HAP-1 (cell line): ENCODE measurements at regions not wholly inside any gene's neighbourhood (a gene's known extent, or its start where the extent isn't known, plus 50 kb on each side); places are given as distances from the start of the nearest gene placed in this dataset.

Source experiments
- DNase-seq, 2 experiments: peaks; one replicate each; pipeline ENCODE4 v3.0.0-alpha.2; 2016 to 2020; ENCODE audit warnings: low spot score in 2 of 2
- H3K27me3 ChIP-seq: fragments of 250-450 bp; sonication (Bioruptor Pico); 2 replicates; pipeline ENCODE4 v1.5.1; 2020; ENCODE audit warnings: low read depth, mild to moderate bottlenecking, moderate library complexity
- H3K36me3 ChIP-seq: fragments of 250-450 bp; sonication (Bioruptor Pico); replicated peaks from 2 replicates; pipeline ENCODE4 v1.5.1; 2020; ENCODE audit warnings: mild to moderate bottlenecking
- H3K4me1 ChIP-seq: fragments of 250-450 bp; sonication (Bioruptor Pico); 2 replicates; pipeline ENCODE4 v1.5.1; 2020; ENCODE audit warnings: mild to moderate bottlenecking
- H3K4me3 ChIP-seq: fragments of 250-450 bp; sonication (Bioruptor Pico); 2 replicates; pipeline ENCODE4 v1.5.1; 2020; ENCODE audit warnings: mild to moderate bottlenecking, moderate library complexity
- H3K9me3 ChIP-seq: fragments of 250-450 bp; sonication (Bioruptor Pico); 2 replicates; pipeline ENCODE4 v1.5.1; 2020; ENCODE audit warnings: mild to moderate bottlenecking, moderate library complexity
- in situ Hi-C: fragments of 300-500 bp; cut with MboI; formaldehyde crosslinking; loops from 3 replicates; pipeline ENCODE4 v1.14.3; 2020; ENCODE audit warnings: low sequenced_read_pairs, inconsistent platforms, mixed read lengths

- in situ Hi-C loops, result no loop called here
- H3K4me1 ChIP-seq, result peaks cover 6% of the 10 kb centered on the region
- no peak for DNase-seq
Observed at GRCh38 chr3:127137757-127138536, 55.0 kb upstream of the PRR23E start.

GRCh38 chr3:127139601-127140500 lies 53.1 kb upstream of the PRR23E start:
- no peak for DNase-seq
- Histone ChIP-seq H3K4me3 (no peak overlapping the region), H3K9me3 (no peaks in the 10 kb centered on the region), H3K36me3 (no peaks in the 10 kb centered on the region), H3K4me1 (no peaks in the 10 kb centered on the region), H3K27me3 (no peaks in the 10 kb centered on the region)
- in situ Hi-C loops, result no loop called here

More at GRCh38 chr3:127137757-127138536, 55.0 kb upstream of the PRR23E start:
- Histone ChIP-seq H3K9me3 (no peaks in the 10 kb centered on the region), H3K27me3 (no peaks in the 10 kb centered on the region), H3K36me3 (no peaks in the 10 kb centered on the region), H3K4me3 (no peak overlapping the region)

- in situ Hi-C loops, result no loop called here
- DNase-seq, result no peak
- Histone ChIP-seq H3K4me1 (no peaks in the 10 kb centered on the region), H3K36me3 (no peaks in the 10 kb centered on the region), H3K4me3 (no peak overlapping the region), H3K9me3 (no peaks in the 10 kb centered on the region), H3K27me3 (no peaks in the 10 kb centered on the region)
Observed at GRCh38 chr3:127140501-127141460, 52.1 kb upstream of the PRR23E start.

GRCh38 chr3:127141921-127142730 lies 50.8 kb upstream of the PRR23E start:
- no peak for DNase-seq
- H3K9me3 ChIP-seq, result no peaks in the 10 kb centered on the region
- no peaks in the 10 kb centered on the region for H3K27me3 ChIP-seq
- in situ Hi-C loops, result no loop called here
- H3K4me1 ChIP-seq, result no peaks in the 10 kb centered on the region
- no peak overlapping the region for H3K4me3 ChIP-seq
- no peaks in the 10 kb centered on the region for H3K36me3 ChIP-seq
